KMS-11 (cell line): ENCODE measurements at regions not wholly inside any gene's neighbourhood (a gene's known extent, or its start where the extent isn't known, plus 50 kb on each side); places are given as distances from the start of the nearest gene placed in this dataset.
"Not testable (repeated sequence)": the region's sequence is repeated elsewhere in the genome, so short reads cannot be mapped to it uniquely, and the experiment has no call there.

Experiments
- H2AFZ ChIP-seq: fragments of 200-600 bp; sonication (generic); 2 replicates; pipeline ENCODE4 v1.6.1; 2016; ENCODE audit warnings: antibody characterized with exemption, mixed run types, low read depth
- H3K27ac ChIP-seq: fragments of 200-600 bp; sonication (generic); 2 replicates; pipeline ENCODE4 v1.6.1; 2016; ENCODE audit warnings: mild to moderate bottlenecking, mixed run types
- H3K27me3 ChIP-seq: fragments of 200-600 bp; sonication (generic); 2 replicates; pipeline ENCODE4 v1.6.1; 2017; ENCODE audit warnings: mild to moderate bottlenecking, low read depth, mixed run types, moderate library complexity; ENCODE audit not compliant: insufficient read depth
- H3K36me3 ChIP-seq: fragments of 200-600 bp; sonication (generic); 2 replicates; pipeline ENCODE4 v1.6.1; 2017; ENCODE audit warnings: mild to moderate bottlenecking, mixed run types; ENCODE audit not compliant: insufficient read depth
- H3K4me1 ChIP-seq: fragments of 200-600 bp; sonication (generic); 2 replicates; pipeline ENCODE4 v1.6.1; 2016; ENCODE audit warnings: mild to moderate bottlenecking, low read depth, mixed run types; ENCODE audit not compliant: poor library complexity, severe bottlenecking
- H3K4me2 ChIP-seq: fragments of 200-600 bp; sonication (generic); 2 replicates; pipeline ENCODE4 v1.7.0; 2016; ENCODE audit warnings: mild to moderate bottlenecking, mixed run types
- H3K4me3 ChIP-seq: fragments of 200-600 bp; sonication (generic); IDR thresholded peaks from 2 replicates; pipeline ENCODE4 v1.6.1; 2017; ENCODE audit warnings: low read depth, low read length, mixed read lengths; ENCODE audit not compliant: insufficient read depth
- H3K79me2 ChIP-seq: fragments of 200-600 bp; sonication (generic); 2 replicates; pipeline ENCODE4 v1.6.1; 2016; ENCODE audit warnings: low read depth, mixed run types; ENCODE audit not compliant: insufficient read depth
- H3K9ac ChIP-seq: fragments of 200-600 bp; sonication (generic); 2 replicates; pipeline ENCODE4 v1.6.1; 2016; ENCODE audit warnings: mild to moderate bottlenecking, mixed run types
- H4K20me1 ChIP-seq: fragments of 200-600 bp; sonication (generic); 2 replicates; pipeline ENCODE4 v1.6.1; 2016; ENCODE audit warnings: mild to moderate bottlenecking, mixed run types; ENCODE audit not compliant: insufficient read depth
- TF ChIP-seq, protein P1 (sequence below): fragments of 200-600 bp; sonication (generic); conservative IDR thresholded peaks from 2 replicates; pipeline ENCODE4 v1.6.1; 2017; ENCODE audit warnings: low read depth, mild to moderate bottlenecking, antibody characterized with exemption, low read length, moderate library complexity, mixed read lengths

GRCh38 chr2:193156480-193156879, 961.7 kb upstream of the TMEFF2 start:
- Histone ChIP-seq H3K36me3 (no peaks in the 10 kb centered on the region), H3K27ac (no peak overlapping the region), H3K4me2 (no peak overlapping the region), H3K4me1 (no peaks in the 10 kb centered on the region), H3K9ac (no peak overlapping the region), H3K79me2 (no peaks in the 10 kb centered on the region), H3K27me3 (no peaks in the 10 kb centered on the region), H4K20me1 (no peaks in the 10 kb centered on the region), H2AFZ (no peak overlapping the region), H3K4me3 (no peak overlapping the region)
- TF ChIP-seq, protein P1, sequence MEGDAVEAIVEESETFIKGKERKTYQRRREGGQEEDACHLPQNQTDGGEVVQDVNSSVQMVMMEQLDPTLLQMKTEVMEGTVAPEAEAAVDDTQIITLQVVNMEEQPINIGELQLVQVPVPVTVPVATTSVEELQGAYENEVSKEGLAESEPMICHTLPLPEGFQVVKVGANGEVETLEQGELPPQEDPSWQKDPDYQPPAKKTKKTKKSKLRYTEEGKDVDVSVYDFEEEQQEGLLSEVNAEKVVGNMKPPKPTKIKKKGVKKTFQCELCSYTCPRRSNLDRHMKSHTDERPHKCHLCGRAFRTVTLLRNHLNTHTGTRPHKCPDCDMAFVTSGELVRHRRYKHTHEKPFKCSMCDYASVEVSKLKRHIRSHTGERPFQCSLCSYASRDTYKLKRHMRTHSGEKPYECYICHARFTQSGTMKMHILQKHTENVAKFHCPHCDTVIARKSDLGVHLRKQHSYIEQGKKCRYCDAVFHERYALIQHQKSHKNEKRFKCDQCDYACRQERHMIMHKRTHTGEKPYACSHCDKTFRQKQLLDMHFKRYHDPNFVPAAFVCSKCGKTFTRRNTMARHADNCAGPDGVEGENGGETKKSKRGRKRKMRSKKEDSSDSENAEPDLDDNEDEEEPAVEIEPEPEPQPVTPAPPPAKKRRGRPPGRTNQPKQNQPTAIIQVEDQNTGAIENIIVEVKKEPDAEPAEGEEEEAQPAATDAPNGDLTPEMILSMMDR: no peak

- H3K36me3 ChIP-seq: no peaks in the 10 kb centered on the region
- H4K20me1 ChIP-seq: no peaks in the 10 kb centered on the region
- H2AFZ ChIP-seq: no peak overlapping the region
- no peak overlapping the region for H3K4me3 ChIP-seq
- no peak overlapping the region for H3K27ac ChIP-seq
- H3K9ac ChIP-seq: no peak overlapping the region
- TF ChIP-seq, protein P1: no peak
- no peak overlapping the region for H3K4me2 ChIP-seq
- no peaks in the 10 kb centered on the region for H3K4me1 ChIP-seq
- no peaks in the 10 kb centered on the region for H3K79me2 ChIP-seq
- no peaks in the 10 kb centered on the region for H3K27me3 ChIP-seq
These were observed 959.3 kb upstream of the TMEFF2 start for GRCh38 chr2:193154076-193154475.

DNA sequence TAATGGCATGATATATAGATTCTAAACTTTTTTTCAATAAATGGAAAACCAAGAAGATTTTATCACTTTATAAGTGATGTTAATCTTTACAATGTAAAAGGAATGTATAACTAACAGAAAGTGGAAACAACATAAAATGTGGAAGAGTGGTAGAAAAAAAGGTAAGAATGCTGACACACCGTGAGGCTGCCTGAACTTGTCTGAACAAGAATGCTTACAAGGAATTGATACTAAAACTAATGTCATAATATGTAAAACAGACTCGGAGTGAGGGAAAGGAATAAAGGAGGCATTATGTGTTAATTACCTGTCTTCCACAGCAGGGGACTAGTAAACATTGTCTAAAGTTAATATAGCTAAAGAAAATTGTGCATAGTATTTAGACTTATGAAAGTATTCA, 958.8 kb upstream of the TMEFF2 start:
- Histone ChIP-seq H2AFZ (no peak overlapping the region), H4K20me1 (no peaks in the 10 kb centered on the region), H3K4me1 (no peaks in the 10 kb centered on the region), H3K27me3 (no peaks in the 10 kb centered on the region), H3K4me3 (no peak overlapping the region), H3K27ac (no peak overlapping the region), H3K79me2 (no peaks in the 10 kb centered on the region), H3K4me2 (no peak overlapping the region), H3K36me3 (no peaks in the 10 kb centered on the region), H3K9ac (no peak overlapping the region)
- TF ChIP-seq, protein P1: no peak

DNA sequence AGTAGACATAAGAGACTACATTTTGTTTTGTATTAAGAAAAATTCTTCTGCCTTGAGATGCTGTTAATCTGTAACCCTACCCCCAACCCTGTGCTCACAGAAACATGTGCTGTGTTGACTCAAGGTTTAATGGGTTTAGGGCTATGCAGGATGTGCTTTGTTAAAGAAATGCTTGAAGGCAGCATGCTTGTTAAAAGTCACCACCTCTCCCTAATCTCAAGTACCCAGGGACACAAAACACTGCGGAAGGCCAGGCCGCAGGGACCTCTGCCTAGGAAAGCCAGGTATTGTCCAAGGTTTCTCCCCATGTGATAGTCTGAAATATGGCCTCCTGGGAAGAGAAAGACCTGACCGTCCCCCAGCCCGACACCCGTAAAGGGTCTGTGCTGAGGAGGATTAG, 947.7 kb upstream of the TMEFF2 start:
- not testable (repeated sequence) for H2AFZ ChIP-seq, H3K9ac ChIP-seq, H4K20me1 ChIP-seq, H3K36me3 ChIP-seq, H3K4me3 ChIP-seq, H3K4me2 ChIP-seq, H3K4me1 ChIP-seq, H3K27ac ChIP-seq, H3K79me2 ChIP-seq, H3K27me3 ChIP-seq

GRCh38 chr2:193141998-193142397, 947.3 kb upstream of the TMEFF2 start:
- TF ChIP-seq, protein P1: no peak
- no peak overlapping the region for H3K4me3 ChIP-seq

DNA sequence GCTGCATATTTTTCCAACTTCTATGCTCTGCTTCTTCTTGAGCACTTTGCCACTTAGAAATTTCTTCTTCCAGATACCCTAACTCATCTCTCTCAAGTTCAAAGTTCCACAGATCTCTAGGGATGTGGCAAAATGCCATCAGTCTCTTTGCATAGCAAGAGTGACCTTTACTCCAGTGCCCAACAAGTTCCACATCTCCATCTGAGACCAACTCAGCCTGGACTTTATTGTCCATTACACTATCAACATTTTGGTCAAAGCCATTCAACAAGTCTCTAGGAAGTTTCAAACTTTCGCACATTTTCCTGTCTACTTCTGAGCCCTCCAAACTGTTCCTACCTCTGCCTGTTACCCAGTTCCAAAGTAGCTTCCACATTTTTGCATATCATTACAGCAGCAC, 946.2 kb upstream of the TMEFF2 start:
- H3K9ac ChIP-seq, H2AFZ ChIP-seq, H3K79me2 ChIP-seq, H4K20me1 ChIP-seq, H3K27me3 ChIP-seq, H3K36me3 ChIP-seq, H3K4me1 ChIP-seq, H3K4me3 ChIP-seq, H3K27ac ChIP-seq, H3K4me2 ChIP-seq: not testable (repeated sequence)

More at GRCh38 chr2:193141998-193142397, 947.3 kb upstream of the TMEFF2 start:
- no peak overlapping the region for H2AFZ ChIP-seq
- H3K36me3 ChIP-seq: no peaks in the 10 kb centered on the region
- no peak overlapping the region for H3K4me2 ChIP-seq
- H3K27me3 ChIP-seq: no peaks in the 10 kb centered on the region
- peaks cover 3% of the 10 kb centered on the region for H3K4me1 ChIP-seq
- no peaks in the 10 kb centered on the region for H4K20me1 ChIP-seq
- no peak overlapping the region for H3K27ac ChIP-seq
- H3K9ac ChIP-seq: no peak overlapping the region
- no peaks in the 10 kb centered on the region for H3K79me2 ChIP-seq
